ENCODE measurements at regions not wholly inside any gene's neighbourhood (a gene's known extent, or its start where the extent isn't known, plus 50 kb on each side); places are given as distances from the start of the nearest gene placed in this dataset.

DNA sequence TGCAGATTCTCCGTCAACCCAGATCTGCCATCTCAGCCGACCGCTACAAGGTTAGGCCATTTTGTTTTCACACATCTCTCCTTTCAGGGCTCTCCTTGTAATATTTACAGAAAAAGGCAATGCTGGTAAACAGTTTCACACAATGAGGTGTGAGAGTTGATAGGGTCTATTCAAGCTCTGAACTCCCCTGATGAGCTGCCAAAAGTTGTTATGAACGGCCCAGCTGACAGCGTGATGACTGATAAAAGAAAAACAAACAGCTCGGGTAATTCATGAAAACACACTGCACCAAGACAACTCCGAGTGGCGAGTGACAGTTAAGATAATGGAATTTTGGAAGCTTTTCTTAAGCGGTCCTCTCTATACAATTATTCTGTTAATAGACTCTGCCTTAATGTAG lies 68.1 kb upstream of the IRX5 start:
- TF ChIP-seq, protein P1, sequence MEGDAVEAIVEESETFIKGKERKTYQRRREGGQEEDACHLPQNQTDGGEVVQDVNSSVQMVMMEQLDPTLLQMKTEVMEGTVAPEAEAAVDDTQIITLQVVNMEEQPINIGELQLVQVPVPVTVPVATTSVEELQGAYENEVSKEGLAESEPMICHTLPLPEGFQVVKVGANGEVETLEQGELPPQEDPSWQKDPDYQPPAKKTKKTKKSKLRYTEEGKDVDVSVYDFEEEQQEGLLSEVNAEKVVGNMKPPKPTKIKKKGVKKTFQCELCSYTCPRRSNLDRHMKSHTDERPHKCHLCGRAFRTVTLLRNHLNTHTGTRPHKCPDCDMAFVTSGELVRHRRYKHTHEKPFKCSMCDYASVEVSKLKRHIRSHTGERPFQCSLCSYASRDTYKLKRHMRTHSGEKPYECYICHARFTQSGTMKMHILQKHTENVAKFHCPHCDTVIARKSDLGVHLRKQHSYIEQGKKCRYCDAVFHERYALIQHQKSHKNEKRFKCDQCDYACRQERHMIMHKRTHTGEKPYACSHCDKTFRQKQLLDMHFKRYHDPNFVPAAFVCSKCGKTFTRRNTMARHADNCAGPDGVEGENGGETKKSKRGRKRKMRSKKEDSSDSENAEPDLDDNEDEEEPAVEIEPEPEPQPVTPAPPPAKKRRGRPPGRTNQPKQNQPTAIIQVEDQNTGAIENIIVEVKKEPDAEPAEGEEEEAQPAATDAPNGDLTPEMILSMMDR (IDR thresholded peaks at IDR 0.05; ENCODE audit: low read depth, low read length, missing control alignments) = no peak
- no peak for DNase-seq (ENCODE audit: extremely low read depth, low read depth)
- H3K4me3 ChIP-seq (replicated peaks; ENCODE audit: low read depth, low read length) = no peak overlapping the region

DNA sequence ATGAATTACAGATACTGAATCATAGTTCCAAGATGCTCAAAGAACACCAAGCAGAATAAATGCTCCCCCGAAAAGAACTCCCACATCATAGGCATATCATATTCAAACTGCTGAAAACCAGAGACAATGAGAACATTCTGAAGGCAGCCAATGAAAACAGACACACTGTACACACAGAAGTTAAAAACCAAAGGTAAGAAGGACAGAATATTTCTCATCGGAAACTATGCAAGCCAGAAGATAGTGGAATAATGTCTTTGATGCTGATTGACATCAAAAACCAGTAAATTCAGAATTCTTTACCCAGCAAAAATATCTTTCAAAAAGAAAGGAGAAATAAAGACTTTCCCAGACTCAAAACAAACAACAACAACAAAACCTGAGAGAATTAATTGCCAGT lies 73.8 kb upstream of the IRX5 start:
- TF ChIP-seq, protein P1 (IDR thresholded peaks at IDR 0.05; ENCODE audit: low read depth, low read length, missing control alignments) = no peak
- DNase-seq (ENCODE audit: extremely low read depth, low read depth) = no peak
- H3K4me3 ChIP-seq (replicated peaks; ENCODE audit: low read depth, low read length) = no peak overlapping the region

DNA sequence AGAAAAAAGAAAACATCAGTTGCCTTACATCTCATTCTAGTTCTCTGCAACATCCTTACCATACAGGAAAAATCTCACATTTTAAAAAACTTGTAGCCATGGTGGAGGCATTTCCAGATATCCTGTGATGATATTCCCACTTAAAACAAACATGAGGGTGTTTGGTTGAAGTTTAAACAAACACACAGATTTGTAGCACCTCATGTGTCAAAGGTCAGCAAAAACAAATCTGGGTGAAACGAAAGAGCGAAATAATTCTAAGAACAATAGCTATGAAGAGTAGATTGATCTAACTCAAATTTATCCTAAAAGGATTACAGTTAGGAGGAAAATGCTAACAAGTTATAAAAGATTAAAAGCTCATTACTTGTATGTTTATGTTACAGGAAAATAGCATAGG lies 83.1 kb upstream of the IRX5 start:
- no peak for DNase-seq (ENCODE audit: extremely low read depth, low read depth)
- TF ChIP-seq, protein P1 (IDR thresholded peaks at IDR 0.05; ENCODE audit: low read depth, low read length, missing control alignments) = no peak
- H3K4me3 ChIP-seq (replicated peaks; ENCODE audit: low read depth, low read length) = no peak overlapping the region

DNA sequence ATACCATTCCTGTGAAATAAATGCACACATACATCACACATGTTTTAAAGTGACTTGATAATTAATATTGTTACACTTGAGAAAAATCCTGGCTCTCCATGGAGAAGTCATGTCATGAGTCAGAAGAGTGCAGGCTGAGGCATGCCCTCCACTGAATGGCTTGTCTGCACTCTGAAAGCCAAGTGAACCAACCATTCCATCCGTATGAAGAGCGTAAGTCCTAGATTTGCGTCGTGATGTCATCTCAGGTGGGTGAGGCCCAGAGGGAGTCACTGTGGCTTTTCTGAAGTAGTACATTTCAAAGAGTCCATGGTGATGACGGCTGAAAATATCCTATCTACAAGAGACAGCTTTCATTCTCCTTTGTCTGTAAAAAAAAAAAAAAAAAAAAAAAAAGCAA lies 83.5 kb upstream of the IRX5 start:
- no peak for DNase-seq (ENCODE audit: extremely low read depth, low read depth)
- TF ChIP-seq, protein P1 (IDR thresholded peaks at IDR 0.05; ENCODE audit: low read depth, low read length, missing control alignments) = no peak
- H3K4me3 ChIP-seq (replicated peaks; ENCODE audit: low read depth, low read length) = no peak overlapping the region

DNA sequence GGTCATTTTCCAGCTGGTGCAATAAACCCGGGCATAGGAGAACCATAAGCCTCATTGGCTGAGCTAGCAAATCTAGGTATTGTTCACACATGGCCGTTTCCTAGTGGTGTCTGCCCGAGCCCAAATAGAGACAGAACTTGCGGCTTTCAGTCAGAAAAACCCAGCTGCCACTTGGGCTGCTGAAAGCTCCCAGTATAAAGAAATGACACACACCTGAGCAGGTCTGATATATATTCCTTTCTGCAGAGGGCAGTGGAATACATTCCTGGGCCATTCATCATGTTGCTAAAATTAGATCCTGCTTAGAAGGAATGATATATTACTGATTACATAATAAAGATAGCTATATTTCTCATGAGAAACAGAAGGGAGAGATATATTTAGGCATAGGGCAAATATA lies 83.9 kb upstream of the IRX5 start:
- no peak for DNase-seq (ENCODE audit: extremely low read depth, low read depth)
- H3K4me3 ChIP-seq (replicated peaks; ENCODE audit: low read depth, low read length) = no peak overlapping the region

DNA sequence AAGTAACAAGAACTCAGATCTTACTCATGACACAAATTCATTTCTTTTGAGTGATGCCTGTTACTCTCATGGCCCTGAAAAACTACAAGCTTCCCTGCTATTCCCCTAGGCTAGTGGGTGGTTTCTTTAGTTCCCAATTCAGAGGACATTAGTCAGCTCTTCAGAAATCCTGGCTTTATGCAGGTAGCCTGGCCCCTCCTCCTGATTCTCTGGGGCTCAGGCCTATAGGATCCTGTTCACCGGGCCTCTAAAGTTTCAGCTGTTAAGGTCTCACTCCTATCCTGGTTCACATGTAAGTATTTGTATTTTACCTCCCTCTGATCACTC lies 87.3 kb upstream of the IRX5 start:
- H3K4me3 ChIP-seq (replicated peaks; ENCODE audit: low read depth, low read length) = no peak overlapping the region
- TF ChIP-seq, protein P1 (IDR thresholded peaks at IDR 0.05; ENCODE audit: low read depth, low read length, missing control alignments) = no peak
- DNase-seq (ENCODE audit: extremely low read depth, low read depth) = no peak

More for the DNA sequence above, 83.9 kb upstream of the IRX5 start:
- TF ChIP-seq, protein P1 (IDR thresholded peaks at IDR 0.05; ENCODE audit: low read depth, low read length, missing control alignments) = no peak

DNA sequence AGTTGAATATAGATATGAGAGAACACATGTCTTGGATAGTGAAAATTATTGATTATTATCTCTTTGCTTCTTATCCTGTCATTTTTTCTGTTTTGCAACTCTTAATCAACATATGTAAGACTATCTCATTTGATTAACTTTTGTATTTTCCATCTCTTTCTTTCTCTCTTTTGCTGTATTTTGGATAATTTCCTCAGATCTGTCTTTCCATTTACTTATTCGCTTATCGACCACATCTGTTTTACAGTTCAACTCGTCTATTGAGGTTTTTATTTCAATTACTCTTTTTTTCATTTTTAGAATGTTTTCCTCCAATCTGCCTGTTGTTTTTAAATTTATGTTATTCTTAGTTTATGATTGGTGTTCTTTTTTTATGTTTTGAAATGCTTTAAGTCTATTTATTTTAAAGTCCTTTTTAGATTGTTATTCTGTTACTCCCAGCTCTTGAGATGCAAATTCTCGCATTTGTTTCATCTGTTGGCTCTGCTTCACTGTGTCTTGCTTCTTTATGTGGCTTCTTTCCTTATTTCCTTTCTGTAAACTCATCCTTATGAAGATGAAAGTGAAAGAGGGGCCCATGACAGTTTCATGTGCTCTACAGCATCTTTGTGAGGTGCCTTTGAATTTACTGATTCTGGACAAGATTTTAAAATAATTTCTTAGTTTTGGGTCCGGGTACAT lies 87.8 kb upstream of the IRX5 start:
- no peak overlapping the region for H3K4me3 ChIP-seq (replicated peaks; ENCODE audit: low read depth, low read length)
- TF ChIP-seq, protein P1 (IDR thresholded peaks at IDR 0.05; ENCODE audit: low read depth, low read length, missing control alignments) = no peak
- DNase-seq (ENCODE audit: extremely low read depth, low read depth) = no peak

All from HFF-Myc (cell line).